Caco-2 (cell line): ENCODE measurements at regions not wholly inside any gene's neighbourhood (a gene's known extent, or its start where the extent isn't known, plus 50 kb on each side); places are given as distances from the start of the nearest gene placed in this dataset.

Experiments
- BruUV-seq: library from RNA; stranded (reverse); fragments of 400-500 nt; replicated peaks from 2 replicates; lab custom pipeline; 2021; lab: Mats Ljungman, UMichigan
- CTCF ChIA-PET: fragments of 300-600 bp; sonication (Branson Sonifier 250); formaldehyde crosslinking; loops from one replicate; lab custom pipeline; 2022; ENCODE audit warnings: antibody characterized with exemption; lab: Charles Lee
- POLR2A ChIA-PET: fragments of 300-600 bp; sonication (Branson Sonifier 250); formaldehyde crosslinking; loops from one replicate; lab custom pipeline; 2022; ENCODE audit warnings: antibody characterized with exemption; lab: Charles Lee
- DNase-seq, 2 experiments: peaks; one replicate each; pipeline versions ENCODE4 v3.0.0 to v3.0.0-alpha.2; 2020 to 2022
- H3K27me3 ChIP-seq: replicated peaks from 2 replicates; pipeline ENCODE4 v1.6.0; 2011; ENCODE audit warnings: low read length; ENCODE audit not compliant: control insufficient read depth, insufficient read depth
- H3K36me3 ChIP-seq: 2 replicates; pipeline ENCODE4 v1.5.1; 2011; ENCODE audit warnings: low read length; ENCODE audit not compliant: control insufficient read depth, insufficient read depth
- H3K4me1 ChIP-seq: fragments of 250-450 bp; sonication (Bioruptor Pico); 2 replicates; pipeline ENCODE4 v1.5.1; 2020; ENCODE audit warnings: mild to moderate bottlenecking
- H3K4me3 ChIP-seq: 2 replicates; pipeline ENCODE4 v1.5.1; 2011; ENCODE audit warnings: low read depth, mild to moderate bottlenecking, control low read depth, low read length
- H3K9me3 ChIP-seq: fragments of 250-450 bp; sonication (Bioruptor Pico); 2 replicates; pipeline ENCODE4 v1.5.1; 2020; ENCODE audit warnings: mild to moderate bottlenecking, moderate library complexity
- H3K27ac Mint-ChIP-seq: one replicate; pipeline ENCODE4 v1.8.0; 2022; ENCODE audit warnings: mixed read lengths; ENCODE audit not compliant: unreplicated experiment
- H3K27me3 Mint-ChIP-seq: one replicate; pipeline ENCODE4 v1.8.0; 2022; ENCODE audit warnings: mixed read lengths; ENCODE audit not compliant: insufficient read depth, unreplicated experiment
- H3K36me3 Mint-ChIP-seq: one replicate; pipeline ENCODE4 v1.8.0; 2022; ENCODE audit warnings: mild to moderate bottlenecking, mixed read lengths; ENCODE audit not compliant: insufficient read depth, unreplicated experiment
- H3K4me1 Mint-ChIP-seq: one replicate; pipeline ENCODE4 v1.8.0; 2022; ENCODE audit warnings: low read depth, mixed read lengths; ENCODE audit not compliant: unreplicated experiment
- H3K4me3 Mint-ChIP-seq: one replicate; pipeline ENCODE4 v1.8.0; 2022; ENCODE audit warnings: mild to moderate bottlenecking, moderate library complexity, mixed read lengths; ENCODE audit not compliant: unreplicated experiment
- H3K9me3 Mint-ChIP-seq: one replicate; pipeline ENCODE4 v1.8.0; 2022; ENCODE audit warnings: mixed read lengths; ENCODE audit not compliant: unreplicated experiment
- intact Hi-C: fragments of 100-400 bp; cut with micrococcal nuclease; formaldehyde crosslinking; loops from one replicate; pipeline ENCODE4 v1.10.0; 2022; ENCODE audit not compliant: unreplicated experiment
- TF ChIP-seq, protein P1 (sequence below), 2 experiments: fragments of 200-600 bp in 1 of 2; IDR thresholded peaks; 1 replicate in 1 of 2; 2 replicates in 1 of 2; pipeline versions ENCODE4 v1.5.1 to v1.8.0; 2011 to 2022; ENCODE audit warnings: antibody characterized with exemption in 1 of 2, control low read depth in 1 of 2, inconsistent platforms in 1 of 2, low read depth in 1 of 2, low read length in 1 of 2, mild to moderate bottlenecking in 1 of 2, moderate library complexity in 1 of 2; ENCODE audit not compliant: insufficient read depth in 1 of 2, severe bottlenecking in 1 of 2, unreplicated experiment in 1 of 2

DNA sequence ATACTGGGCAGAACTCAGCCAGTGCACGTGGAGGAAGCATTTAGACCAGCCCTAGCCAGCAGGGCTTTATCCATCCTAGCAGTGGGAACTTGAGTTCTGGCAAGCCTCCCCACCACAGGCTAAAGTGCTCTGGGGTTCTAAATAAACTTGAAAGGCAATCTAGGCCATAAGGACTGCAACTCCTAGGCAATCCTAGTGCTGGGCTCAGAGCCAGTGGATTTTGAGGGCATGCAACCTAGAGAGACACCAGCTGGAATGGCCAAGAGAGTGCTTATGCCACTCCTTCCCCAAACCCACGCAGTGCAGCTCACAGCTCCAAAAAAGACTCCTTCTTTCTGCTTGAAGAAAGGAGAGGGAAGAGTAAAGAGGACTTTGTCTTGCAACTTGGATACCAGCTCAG lies 70.5 kb upstream of the APOBEC4 start:
- BruUV-seq, result no TSS peak
- TF ChIP-seq, protein P1, sequence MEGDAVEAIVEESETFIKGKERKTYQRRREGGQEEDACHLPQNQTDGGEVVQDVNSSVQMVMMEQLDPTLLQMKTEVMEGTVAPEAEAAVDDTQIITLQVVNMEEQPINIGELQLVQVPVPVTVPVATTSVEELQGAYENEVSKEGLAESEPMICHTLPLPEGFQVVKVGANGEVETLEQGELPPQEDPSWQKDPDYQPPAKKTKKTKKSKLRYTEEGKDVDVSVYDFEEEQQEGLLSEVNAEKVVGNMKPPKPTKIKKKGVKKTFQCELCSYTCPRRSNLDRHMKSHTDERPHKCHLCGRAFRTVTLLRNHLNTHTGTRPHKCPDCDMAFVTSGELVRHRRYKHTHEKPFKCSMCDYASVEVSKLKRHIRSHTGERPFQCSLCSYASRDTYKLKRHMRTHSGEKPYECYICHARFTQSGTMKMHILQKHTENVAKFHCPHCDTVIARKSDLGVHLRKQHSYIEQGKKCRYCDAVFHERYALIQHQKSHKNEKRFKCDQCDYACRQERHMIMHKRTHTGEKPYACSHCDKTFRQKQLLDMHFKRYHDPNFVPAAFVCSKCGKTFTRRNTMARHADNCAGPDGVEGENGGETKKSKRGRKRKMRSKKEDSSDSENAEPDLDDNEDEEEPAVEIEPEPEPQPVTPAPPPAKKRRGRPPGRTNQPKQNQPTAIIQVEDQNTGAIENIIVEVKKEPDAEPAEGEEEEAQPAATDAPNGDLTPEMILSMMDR (IDR thresholded peaks at IDR 0.05; ENCODE audit: insufficient read depth in 1 of 2, low read depth in 1 of 2, low read length in 1 of 2, severe bottlenecking in 1 of 2, unreplicated experiment in 1 of 2), result no peak
- no peak for DNase-seq
- no peaks in the 10 kb centered on the region; the same call in 1 of the 2 replicates for H3K36me3 ChIP-seq
- H3K4me1 Mint-ChIP-seq, result peaks cover 6% of the 10 kb centered on the region
- CTCF ChIA-PET, result interaction anchor here (0.6 kb wide), 1 partner anchor 11 kb away, joined by 3 read pairs; no protein-coding TSS in a partner anchor
- intact Hi-C loops, result no loop called here
- no peaks in the 10 kb centered on the region; the same call in 1 of the 2 replicates for H3K9me3 ChIP-seq
- no peak overlapping the region for H3K27ac Mint-ChIP-seq
- POLR2A ChIA-PET, result no interaction called here
- H3K27me3 ChIP-seq, result no peaks in the 10 kb centered on the region
- H3K9me3 Mint-ChIP-seq, result peaks cover 9% of the 10 kb centered on the region
- H3K27me3 Mint-ChIP-seq, result no peaks in the 10 kb centered on the region
- no peak overlapping the region for H3K4me3 ChIP-seq
- H3K36me3 Mint-ChIP-seq, result peaks cover 4% of the 10 kb centered on the region
- H3K4me1 ChIP-seq, result peaks cover 21% of the 10 kb centered on the region
- no peak overlapping the region for H3K4me3 Mint-ChIP-seq

DNA sequence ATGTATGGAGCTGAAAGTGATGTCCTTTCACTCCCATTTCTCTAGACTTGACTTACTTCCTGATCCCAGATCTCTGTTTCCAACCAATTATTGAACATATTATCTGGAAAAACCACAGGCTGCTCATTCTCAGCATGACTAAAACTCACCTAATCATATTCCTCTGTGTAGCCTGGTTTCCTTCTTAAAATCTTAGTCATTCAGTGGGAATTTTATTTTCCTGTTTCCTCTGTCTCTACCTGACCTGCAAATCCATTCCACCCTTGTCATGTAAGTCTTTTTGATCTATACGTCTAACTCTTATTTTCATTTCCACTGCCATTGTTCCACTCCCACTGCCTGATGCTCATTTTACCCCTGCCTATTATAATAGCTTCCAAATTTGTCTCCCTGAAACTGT lies 67.9 kb upstream of the APOBEC4 start:
- TF ChIP-seq, protein P1 (IDR thresholded peaks at IDR 0.05; ENCODE audit: insufficient read depth in 1 of 2, low read depth in 1 of 2, low read length in 1 of 2, severe bottlenecking in 1 of 2, unreplicated experiment in 1 of 2), result no peak
- H3K9me3 Mint-ChIP-seq, result peaks cover 5% of the 10 kb centered on the region
- no peak overlapping the region for H3K27ac Mint-ChIP-seq
- intact Hi-C loops, result no loop called here
- no peak overlapping the region for H3K4me3 ChIP-seq
- H3K27me3 ChIP-seq, result no peaks in the 10 kb centered on the region
- no peaks in the 10 kb centered on the region for H3K27me3 Mint-ChIP-seq
- peaks cover 4% of the 10 kb centered on the region for H3K36me3 Mint-ChIP-seq
- ChIA-PET POLR2A (no interaction called here), CTCF (no interaction called here)
- DNase-seq, result no peak
- H3K4me3 Mint-ChIP-seq, result no peak overlapping the region
- no peaks in the 10 kb centered on the region for H3K9me3 ChIP-seq
- H3K4me1 ChIP-seq, result peaks cover 35% of the 10 kb centered on the region
- no peaks in the 10 kb centered on the region; the same call in 1 of the 2 replicates for H3K36me3 ChIP-seq
- no TSS peak for BruUV-seq
- peaks cover 17% of the 10 kb centered on the region for H3K4me1 Mint-ChIP-seq

DNA sequence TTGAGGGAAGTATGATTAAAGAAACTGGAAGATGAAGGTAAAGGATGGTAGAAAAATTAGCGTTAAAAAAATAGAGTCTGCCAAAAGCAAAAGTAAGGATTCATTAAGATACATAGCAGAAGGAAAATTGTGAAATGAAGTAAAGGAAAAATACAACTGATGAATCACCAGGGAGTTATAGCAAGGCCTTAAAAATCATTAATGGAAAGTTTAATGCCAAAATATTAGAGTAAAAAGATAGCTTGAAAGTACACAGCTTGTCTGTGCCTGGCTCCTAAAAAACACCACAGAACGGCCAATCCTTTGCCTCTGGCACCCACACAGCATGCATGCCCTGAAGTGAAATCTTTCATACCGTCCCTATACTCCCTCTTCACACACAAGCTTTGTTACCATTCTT lies 66.9 kb upstream of the APOBEC4 start:
- H3K36me3 Mint-ChIP-seq, result peaks cover 4% of the 10 kb centered on the region
- ChIA-PET CTCF (no interaction called here), POLR2A (interaction anchor here (1.3 kb wide), 1 partner anchor 16 kb away, joined by 3 read pairs; no protein-coding TSS in a partner anchor)
- Histone ChIP-seq H3K4me1 (peaks cover 37% of the 10 kb centered on the region), H3K27me3 (no peaks in the 10 kb centered on the region), H3K36me3 (no peaks in the 10 kb centered on the region; the same call in 1 of the 2 replicates), H3K9me3 (no peaks in the 10 kb centered on the region), H3K4me3 (no peak overlapping the region)
- intact Hi-C loops, result no loop called here
- no peak for DNase-seq
- peaks cover 18% of the 10 kb centered on the region for H3K4me1 Mint-ChIP-seq
- no peaks in the 10 kb centered on the region for H3K9me3 Mint-ChIP-seq
- no peak overlapping the region for H3K4me3 Mint-ChIP-seq
- TF ChIP-seq, protein P1 (IDR thresholded peaks at IDR 0.05; ENCODE audit: insufficient read depth in 1 of 2, low read depth in 1 of 2, low read length in 1 of 2, severe bottlenecking in 1 of 2, unreplicated experiment in 1 of 2), result no peak
- no peaks in the 10 kb centered on the region for H3K27me3 Mint-ChIP-seq
- no peak overlapping the region for H3K27ac Mint-ChIP-seq
- no TSS peak for BruUV-seq
